IPS-NIHi7 (cell line): ENCODE measurements at regions not wholly inside any gene's neighbourhood (a gene's known extent, or its start where the extent isn't known, plus 50 kb on each side); places are given as distances from the start of the nearest gene placed in this dataset.

Experiments used
- DNase-seq: peaks from one replicate; pipeline ENCODE4 v3.0.0; 2012; ENCODE audit warnings: mixed read lengths; ENCODE audit errors: extremely low spot score

DNA sequence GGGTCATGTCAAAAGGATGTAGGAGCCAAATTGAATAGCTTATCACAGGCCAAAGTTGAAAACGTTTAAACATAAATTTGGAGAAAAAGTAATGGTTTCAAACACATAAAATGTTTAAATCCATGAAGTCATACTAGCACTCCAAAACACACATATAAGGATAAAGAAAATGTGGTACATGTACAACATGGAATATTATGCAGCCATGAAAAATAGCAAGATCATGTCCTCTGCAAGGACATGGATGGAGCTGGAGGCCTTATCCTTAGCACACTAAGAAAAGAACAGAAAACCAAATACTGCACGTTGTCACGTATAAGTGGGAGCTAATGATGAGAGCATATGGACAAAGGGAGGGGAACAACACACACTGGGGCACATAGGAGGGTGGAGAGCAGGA is 911.7 kb upstream of the PCDH20 start:
- DNase-seq: no peak

DNA sequence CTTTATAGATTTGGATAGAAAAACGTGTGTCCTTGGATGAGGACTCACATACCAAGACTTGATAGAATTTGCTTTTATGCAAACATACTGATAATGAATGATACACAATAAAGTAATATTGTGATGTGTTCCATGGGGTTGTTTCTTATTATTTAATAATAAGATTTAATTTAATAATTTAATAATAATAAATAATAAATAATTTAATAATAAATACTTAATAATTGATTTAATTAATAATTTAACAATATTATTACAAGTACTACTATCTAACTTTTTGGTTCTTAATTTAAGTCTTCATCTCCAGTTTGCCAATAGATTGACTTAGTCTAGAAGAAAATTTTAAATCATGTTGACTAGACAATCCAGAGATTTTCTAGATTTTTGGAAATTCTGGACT is 909.2 kb upstream of the PCDH20 start:
- DNase-seq: no peak

DNA sequence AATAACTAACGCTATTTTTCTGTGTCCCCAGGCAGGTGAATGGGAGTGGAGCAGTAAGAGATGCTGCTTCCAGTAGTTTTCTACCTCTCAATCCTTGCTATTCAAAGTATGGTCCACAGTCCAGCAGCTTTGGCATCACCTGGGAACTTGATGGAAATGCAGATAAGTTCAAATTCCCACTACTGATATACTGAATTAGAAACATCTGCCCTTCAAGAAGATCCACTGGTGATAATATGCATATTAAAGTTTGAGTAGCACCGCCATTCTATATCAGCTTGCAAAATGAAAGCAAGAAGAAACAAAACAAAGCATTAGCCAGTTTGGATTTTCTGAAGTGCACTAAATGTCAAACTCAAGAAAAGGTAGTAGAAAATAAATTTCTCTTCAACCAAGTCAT is 906.2 kb upstream of the PCDH20 start:
- DNase-seq: no peak

DNA sequence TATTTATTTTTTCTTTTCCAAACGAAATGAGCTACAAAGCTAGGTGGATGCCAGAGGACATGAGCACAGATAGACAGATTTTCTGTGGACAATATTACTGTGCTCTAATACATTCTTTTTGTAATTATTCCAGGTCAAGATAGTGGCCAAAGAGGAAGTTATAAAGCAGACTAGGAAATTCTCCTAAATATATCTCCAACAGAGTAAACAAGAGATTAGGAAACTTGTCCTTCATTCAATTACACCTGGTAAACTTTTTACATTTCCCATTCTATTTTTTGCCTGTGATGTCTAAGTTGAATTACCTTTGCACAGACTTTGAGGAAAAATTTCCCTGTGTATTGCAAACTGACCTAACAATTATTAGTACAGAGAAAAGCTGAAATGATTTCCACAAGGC is 905.5 kb upstream of the PCDH20 start:
- DNase-seq: no peak

DNA sequence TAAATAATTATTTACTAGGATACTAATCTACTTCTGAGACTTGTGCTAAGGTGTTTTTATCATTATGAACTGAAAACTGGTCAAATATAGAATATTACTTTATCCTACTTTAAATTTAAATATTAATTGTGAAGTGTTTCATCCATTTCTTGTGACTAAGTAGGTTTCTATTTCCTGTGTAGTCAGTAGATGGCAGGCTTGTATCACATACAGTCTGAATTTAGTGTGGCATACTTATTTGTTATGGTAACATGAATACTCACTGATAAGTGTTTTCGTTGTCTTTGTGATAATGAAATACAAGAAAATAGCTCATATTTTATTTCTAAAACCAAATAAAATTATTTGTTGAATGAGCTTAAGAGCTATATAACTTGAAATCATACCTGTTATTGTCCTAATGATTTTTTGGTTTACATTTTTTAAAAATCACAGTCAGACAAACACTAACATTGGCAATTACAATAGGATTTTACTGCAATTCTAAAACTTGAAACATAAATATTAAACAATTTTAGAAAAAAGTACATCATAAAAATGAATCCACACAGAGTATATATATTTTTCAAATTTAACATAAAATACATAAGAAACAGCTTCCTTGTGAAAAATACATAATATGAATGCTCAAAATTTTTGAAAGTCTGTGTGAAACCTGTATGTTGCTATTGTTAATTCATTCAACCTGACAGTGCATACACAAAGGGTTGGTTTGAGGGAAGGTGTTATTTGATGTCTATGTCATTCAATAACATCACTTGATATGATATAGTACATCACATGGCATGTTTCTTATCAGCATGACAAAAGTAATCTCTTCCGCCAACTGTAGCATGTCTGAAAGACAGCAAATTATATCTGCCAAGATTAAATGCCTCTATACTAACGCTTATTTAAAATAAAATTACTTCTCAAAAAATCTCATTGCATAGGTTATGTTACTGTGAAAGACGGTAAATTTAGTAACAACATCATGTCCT is 904.8 kb upstream of the PCDH20 start:
- peak; percentile 12 for DNase-seq

DNA sequence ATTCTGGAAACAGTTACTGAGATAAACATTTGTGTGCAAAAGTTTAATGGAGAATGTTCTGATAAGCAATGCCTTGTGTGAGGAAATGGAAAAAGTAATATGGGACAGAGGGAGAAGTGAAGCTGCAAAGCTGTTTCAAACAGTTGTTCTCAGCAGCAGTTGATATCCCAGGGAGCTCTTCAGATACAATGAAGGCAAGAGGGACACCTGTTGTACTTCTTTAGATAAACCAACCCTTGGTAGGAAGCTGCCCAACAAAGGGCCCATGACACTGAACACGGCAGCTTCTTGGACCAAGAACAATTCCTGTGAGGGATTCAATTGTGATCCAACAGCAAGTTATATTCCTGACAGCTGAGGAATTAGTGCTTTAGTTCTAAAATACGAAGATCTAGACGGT is 894.3 kb upstream of the PCDH20 start:
- DNase-seq: peak; percentile 25

DNA sequence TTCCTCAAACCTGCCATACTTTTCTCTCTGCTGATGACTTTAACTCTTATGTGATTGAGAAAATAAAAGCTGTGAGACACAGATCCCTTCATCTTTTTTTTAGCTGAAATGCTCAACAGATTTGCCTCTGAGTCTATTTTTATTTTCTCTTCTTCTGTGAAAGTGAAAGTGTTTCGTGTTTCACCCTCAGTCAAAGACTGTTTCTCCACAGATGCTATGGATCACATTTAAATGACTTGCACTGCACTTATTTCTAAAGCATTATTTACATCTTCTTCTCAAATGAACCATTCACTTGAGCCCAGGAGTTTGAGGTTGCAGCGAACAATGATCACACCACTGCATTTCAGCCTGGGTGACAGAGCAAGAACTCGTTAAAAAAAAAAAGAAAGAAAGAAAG is 890.1 kb upstream of the PCDH20 start:
- no peak for DNase-seq

DNA sequence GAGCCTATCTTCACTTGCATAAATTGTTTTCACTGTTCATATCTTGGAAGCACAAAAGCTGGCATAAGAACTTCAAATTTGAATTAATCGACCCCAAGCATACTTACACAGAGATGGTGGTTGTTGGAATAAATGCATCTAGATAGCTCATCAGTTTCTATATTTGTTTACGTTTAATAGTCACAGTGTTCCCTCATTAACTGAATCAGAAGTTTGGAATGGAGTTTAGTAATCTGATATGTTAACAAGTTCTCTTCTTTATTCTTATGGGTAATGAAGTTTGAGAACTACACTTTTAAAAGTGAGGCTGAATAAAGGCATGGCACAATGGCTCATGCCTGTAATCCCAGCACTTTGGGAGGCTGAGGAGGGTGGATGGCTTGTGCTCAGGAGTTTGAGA is 886.7 kb upstream of the PCDH20 start:
- no peak for DNase-seq

DNA sequence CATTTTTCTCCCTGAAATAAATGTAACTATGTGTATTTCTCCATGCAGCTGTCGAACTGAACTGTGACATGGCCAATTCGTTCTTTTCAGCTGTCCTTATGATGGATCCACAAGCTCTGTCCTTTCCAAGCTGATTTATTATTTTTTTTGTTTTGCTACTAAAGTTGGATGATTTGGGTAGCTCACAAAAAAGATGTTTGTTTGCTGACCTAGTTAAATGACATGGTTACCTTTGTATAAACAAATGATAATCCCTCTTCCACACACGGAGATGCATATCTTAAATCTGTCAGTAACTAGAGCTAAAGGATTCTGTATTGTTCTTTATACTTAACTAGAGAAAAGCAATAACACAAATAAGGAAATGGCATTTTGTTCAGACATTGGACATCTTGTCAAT is 884.3 kb upstream of the PCDH20 start:
- DNase-seq: no peak

DNA sequence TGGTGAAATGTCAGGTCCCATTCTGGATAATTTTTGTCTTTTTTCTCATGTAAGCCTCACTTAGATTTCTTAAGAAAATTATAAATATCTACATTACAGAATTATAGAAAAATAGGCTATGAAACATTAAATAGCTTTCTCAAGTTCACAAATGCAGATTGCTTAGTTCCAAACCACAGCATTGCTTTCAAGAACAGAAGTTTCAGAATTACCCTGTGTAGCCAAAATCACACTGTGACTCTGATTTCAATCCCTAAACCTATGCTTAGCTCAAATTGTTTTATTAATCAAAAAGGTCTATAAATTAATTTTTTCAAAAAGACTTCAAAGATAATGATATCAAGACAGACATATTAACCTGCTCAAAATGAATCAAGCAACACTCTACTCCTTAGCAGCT is 881.2 kb upstream of the PCDH20 start:
- no peak for DNase-seq

DNA sequence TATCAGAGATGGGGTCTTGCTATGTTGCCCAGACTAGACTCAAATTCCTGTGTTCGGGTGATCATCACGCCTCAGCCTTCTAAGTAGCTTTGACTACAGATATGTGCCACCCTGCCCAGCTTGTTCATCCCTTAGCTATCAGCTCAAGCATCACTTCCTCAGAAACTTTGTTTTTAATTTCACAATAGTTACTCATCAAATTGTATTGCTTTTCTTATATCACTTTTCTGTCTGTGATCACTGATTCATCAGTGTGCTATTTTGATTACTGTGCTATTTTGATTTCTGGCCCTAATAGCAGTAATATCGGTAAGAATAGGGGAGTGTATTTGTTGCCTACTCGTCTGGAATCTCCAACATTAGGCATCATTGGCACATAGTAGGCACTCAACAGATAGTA is 878.6 kb upstream of the PCDH20 start:
- no peak for DNase-seq

DNA sequence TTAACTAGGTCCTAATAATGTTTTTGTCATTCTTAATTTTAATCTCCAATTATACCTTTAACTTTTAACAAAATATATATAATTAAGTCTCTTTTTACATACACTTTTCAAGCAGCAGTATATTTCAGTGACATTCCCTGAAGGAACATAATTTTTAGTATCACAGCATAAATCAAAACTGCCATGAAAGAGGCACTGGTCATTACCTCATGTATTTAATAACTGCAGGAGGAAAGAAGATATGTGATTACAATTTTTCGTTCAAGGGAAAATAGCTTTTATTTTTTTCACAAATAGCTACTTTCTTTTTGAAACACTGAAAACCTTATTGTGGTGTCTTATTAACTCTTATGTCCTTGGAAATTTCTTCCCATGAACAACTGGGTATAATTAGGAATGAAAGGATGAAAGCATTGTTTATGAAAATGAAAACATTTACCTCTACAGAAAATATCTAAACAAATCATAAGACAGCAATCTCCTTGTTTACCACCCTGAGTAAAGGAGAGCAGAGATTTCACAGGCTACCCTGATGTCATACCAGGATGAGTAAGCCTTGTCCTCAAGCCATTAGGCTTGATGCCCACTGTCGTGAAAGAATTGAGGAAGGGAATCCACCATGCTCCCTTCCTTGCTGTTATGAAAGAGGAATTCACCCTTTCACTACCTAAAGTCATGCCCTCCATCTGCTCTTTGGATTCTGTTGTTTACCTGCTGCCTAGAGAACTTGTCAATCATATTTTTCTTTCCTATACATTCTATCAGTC is 877.2 kb upstream of the PCDH20 start:
- DNase-seq: no peak

DNA sequence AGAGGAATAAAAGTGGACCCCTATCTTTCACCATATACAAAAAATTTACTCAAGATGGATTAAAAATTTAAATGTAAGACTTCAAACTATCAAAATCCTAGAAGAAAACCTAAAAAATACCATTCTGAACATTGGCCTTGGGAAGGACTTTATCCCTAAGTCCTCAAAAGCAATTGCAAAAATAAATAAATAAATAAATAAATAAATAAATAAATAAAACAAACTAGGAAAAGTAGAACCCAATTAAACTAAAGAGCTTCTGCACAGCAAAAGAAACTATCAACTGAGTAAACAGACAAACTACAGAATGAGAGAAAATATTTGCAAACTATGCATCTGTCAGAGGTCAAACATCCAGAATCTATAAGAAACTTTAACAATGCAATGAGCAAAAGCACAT is 874.9 kb upstream of the PCDH20 start:
- DNase-seq: no peak

DNA sequence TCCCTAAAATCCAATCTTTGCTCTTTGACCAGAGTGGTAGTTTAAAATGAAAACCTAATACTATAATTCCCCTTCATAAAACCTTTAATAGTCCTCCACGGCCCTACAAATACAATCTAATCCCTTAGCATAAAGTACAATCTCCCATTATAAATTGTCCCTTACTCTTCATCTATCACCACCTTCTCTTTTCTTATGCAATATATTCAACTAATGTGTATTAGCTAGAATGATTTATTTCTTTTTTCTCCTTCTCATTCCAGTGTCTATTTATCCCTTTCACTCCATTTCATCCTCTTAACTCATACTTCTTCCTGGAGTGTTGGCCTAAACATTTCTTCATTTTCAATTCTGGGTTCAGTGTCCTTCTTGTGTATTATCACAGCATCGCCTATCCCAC is 872.1 kb upstream of the PCDH20 start:
- DNase-seq: no peak

DNA sequence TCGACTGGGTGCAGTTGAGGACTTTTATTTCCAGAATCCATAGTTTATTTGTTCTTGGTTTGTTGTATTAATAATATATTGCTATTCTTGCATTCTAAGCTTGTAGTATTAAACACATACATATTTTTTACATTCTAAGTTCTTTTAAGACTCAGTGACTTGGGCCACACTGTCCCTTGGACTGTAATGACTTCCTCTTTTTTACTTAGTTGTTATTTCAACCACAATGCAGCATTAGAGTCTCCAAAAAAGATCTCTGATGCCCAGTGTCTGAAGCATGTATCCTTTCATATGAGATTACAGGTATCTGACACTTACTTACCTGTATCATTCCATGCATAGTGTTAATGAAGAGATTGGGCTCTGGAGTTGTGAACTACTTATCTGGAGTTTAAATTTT is 864.9 kb upstream of the PCDH20 start:
- DNase-seq: no peak

DNA sequence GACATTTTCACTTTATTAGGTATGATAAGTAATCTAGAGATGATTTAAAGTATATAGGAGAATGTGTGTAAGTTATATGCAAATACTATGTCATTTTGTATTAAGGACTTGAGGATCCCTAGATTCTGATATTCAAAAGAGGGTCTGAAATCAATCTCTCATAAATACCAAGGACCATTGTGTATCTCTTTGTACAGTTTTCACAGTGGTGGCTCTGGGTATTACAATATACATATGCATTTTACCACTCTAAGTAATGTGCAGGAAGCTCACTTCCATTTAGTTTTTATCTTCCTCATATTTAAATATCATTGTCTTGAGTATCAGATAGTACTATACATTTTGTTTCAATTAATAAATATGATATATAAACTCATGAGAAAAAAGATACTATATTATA is 862.6 kb upstream of the PCDH20 start:
- no peak for DNase-seq

DNA sequence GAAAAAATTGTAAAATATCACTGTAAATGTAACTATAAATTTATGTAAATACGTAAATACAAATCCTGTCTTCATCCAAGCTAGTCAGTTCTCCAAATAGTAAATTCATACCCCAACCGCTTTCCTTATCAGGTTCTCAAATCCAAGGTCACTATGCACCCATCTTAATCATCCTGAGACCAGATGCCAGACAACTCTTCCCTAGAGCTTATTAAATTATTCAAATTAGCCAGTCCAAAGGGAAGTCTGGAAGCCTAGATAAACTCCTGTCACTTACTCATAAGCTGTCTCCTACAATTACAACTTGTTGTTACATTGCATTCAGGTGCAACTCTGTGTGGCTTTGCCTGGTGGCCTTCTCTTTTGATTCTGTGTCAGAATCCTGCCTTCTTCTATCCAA is 836.1 kb upstream of the PCDH20 start:
- DNase-seq: no peak

DNA sequence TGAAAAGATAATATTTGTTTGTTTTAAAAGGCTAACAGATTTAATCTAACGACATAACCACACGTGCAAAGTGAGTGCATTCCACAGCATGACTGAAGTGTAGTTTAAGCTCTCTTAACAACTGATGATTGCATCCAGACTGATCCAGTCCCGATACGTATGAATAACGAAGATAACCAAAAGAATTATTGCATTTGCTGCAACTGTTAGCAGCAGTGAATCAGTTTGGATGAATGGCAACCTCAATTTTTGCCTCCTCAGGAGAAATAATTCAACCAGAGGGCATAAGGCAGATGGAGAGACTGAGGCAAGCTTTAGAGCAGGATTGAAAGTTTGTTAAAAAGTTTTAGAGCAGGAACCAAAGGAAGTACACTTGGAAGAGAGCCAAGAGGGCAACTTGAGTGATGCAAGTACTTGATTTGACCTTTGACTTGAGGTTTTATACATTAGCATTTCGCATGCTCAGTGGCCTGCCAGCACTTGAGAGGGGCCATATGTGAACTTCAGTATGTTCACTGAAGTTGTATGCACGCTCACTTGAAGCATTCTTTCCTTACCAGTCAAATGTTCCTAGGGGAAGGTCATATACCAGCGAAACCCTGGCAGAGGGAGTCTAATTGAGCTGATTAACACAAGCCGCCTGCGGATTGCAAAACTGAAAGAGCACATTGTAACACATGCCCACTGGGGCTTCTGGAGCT is 835.0 kb upstream of the PCDH20 start:
- DNase-seq: no peak

DNA sequence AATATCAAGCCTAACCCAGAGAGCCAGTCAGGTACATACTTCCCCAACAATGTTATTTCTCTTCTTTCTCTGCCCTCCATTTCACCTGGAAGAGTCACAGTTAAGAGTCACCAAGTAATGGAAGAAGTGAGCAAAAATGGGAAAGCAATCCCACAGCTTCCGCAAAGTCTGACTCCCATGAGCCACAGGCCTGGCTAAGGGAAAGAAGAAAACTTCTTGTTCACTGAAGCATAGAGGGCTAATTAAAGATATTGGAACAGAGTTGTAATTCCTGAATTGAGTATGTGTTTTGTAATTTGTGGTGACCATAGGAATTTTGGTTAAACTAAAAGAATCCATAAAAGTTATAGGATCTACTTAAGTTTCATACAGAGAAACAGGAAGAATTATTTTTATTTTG is 830.9 kb upstream of the PCDH20 start:
- DNase-seq: no peak

DNA sequence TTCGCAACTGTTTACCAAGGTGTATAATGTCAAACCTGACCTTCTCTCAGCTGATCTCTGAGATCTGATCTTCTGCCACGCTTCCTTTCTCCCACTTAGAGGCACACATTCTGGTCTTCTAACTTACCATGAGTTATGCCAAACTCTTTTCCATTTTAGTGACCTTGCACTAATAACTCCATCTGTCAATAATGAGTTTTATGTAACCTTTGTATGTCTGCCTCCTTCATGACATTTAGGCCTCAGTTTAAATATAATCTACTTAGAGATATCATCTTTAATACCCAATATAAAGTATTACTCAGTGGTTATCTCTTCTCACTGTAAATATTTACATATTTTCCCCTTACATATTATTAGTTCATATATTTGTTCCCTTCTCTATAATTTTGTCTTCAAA is 827.5 kb upstream of the PCDH20 start:
- DNase-seq: no peak

DNA sequence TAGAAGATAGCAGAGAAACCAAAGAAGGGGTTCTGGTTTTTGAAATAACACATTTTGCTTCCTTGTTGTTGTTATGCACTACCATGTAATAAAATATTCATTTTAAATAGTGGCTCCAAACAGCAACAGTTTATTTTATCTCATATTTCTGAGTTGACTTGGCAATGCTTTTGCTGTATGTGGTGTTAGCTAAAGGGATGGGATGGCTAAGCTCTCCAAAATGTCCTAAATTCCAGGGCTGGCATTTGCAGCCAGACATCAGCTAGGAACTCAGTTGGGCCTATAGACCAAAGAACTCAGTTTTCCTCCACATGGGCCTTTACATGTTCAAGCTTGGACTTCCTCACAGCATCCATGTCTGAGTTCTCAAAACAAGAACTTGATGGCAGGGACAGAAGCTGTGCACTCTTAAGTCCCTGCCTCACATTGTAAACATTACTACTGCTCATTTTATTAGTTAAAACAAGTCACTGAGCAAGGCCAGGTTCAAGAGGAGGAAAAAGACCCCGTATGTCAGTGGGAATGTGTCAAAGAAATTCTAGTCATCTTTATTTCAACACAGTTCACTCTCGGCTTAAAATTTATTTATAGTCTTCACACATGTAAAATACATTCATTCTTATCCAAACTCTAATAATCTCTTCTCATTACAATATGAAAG is 819.3 kb upstream of the PCDH20 start:
- no peak for DNase-seq

DNA sequence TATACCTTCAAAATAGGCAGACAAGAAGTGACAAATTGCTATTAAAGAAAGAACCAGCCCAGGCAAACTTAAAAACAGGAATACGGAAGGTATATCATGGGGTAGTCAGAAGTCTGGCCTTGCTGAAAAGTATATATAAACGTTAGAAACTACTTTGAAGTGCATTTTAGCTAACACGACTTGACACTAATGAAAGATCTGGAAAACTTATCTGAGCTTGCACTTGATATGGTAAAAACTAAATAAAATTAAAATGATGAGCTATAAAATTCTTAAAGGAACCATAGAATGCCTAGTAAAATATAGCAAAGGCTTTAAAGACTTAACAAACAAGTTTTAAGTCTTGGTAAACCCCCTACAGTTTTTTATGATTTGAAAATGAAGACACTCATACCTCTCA is 795.3 kb upstream of the PCDH20 start:
- no peak for DNase-seq
